ENCODE measurements at regions not wholly inside any gene's neighbourhood (a gene's known extent, or its start where the extent isn't known, plus 50 kb on each side); places are given as distances from the start of the nearest gene placed in this dataset.
A peak's percentile ranks its signal among the peaks of the same experiment; 100 is the strongest.
"Not testable (repeated sequence)": the region's sequence is repeated elsewhere in the genome, so short reads cannot be mapped to it uniquely, and the experiment has no call there.

- no peak for DNase-seq (ENCODE audit: low read depth)
These were observed 142.7 kb upstream of the SULF2 start for GRCh38 chr20:47927944-47928343.

GRCh38 chr20:47927385-47927851, 142.1 kb upstream of the SULF2 start:
- no peak for DNase-seq (ENCODE audit: low read depth)

- DNase-seq (ENCODE audit: low read depth) = no peak
These were observed 141.4 kb upstream of the SULF2 start for GRCh38 chr20:47926731-47927130.

GRCh38 chr20:47925593-47925992, 140.3 kb upstream of the SULF2 start:
- DNase-seq (ENCODE audit: low read depth) = no peak

GRCh38 chr20:47922269-47922668, 137.0 kb upstream of the SULF2 start:
- DNase-seq (ENCODE audit: low read depth) = peak; percentile 14

- not testable (repeated sequence) for DNase-seq (ENCODE audit: low read depth)
These were observed 136.5 kb upstream of the SULF2 start for GRCh38 chr20:47921829-47922228.

GRCh38 chr20:47921408-47921807, 136.1 kb upstream of the SULF2 start:
- DNase-seq (ENCODE audit: low read depth) = no peak

GRCh38 chr20:47917549-47918070, 132.3 kb upstream of the SULF2 start:
- no peak for DNase-seq (ENCODE audit: low read depth)

- DNase-seq (ENCODE audit: low read depth) = no peak
These were observed 130.2 kb upstream of the SULF2 start for GRCh38 chr20:47915495-47915894.

- peak; percentile 8 for DNase-seq (ENCODE audit: low read depth)
These were observed 129.5 kb upstream of the SULF2 start for GRCh38 chr20:47914792-47915191.

- DNase-seq (ENCODE audit: low read depth) = not testable (repeated sequence)
These were observed 127.7 kb upstream of the SULF2 start for GRCh38 chr20:47912786-47913501.

GRCh38 chr20:47912165-47912564, 126.9 kb upstream of the SULF2 start:
- not testable (repeated sequence) for DNase-seq (ENCODE audit: low read depth)

GRCh38 chr20:47909696-47910369, 124.6 kb upstream of the SULF2 start:
- not testable (repeated sequence) for DNase-seq (ENCODE audit: low read depth)

GRCh38 chr20:47908361-47909035, 123.2 kb upstream of the SULF2 start:
- not testable (repeated sequence) for DNase-seq (ENCODE audit: low read depth)

- DNase-seq (ENCODE audit: low read depth) = not testable (repeated sequence)
These were observed 122.7 kb upstream of the SULF2 start for GRCh38 chr20:47907951-47908350.

- no peak for DNase-seq (ENCODE audit: low read depth)
These were observed 121.9 kb upstream of the SULF2 start for GRCh38 chr20:47907031-47907675.

GRCh38 chr20:47906348-47906660, 121.0 kb upstream of the SULF2 start:
- DNase-seq (ENCODE audit: low read depth) = no peak

- no peak for DNase-seq (ENCODE audit: low read depth)
These were observed 120.5 kb upstream of the SULF2 start for GRCh38 chr20:47905628-47906347.

- not testable (repeated sequence) for DNase-seq (ENCODE audit: low read depth)
These were observed 117.7 kb upstream of the SULF2 start for GRCh38 chr20:47903009-47903408.

GRCh38 chr20:47899313-47899712, 114.0 kb upstream of the SULF2 start:
- DNase-seq (ENCODE audit: low read depth) = not testable (repeated sequence)

GRCh38 chr20:47897461-47897860, 112.2 kb upstream of the SULF2 start:
- no peak for DNase-seq (ENCODE audit: low read depth)

- DNase-seq (ENCODE audit: low read depth) = not testable (repeated sequence)
These were observed 107.4 kb upstream of the SULF2 start for GRCh38 chr20:47892681-47893080.
